K562 (cell line): ENCODE measurements at regions not wholly inside any gene's neighbourhood (a gene's known extent, or its start where the extent isn't known, plus 50 kb on each side); places are given as distances from the start of the nearest gene placed in this dataset.
"Not testable (repeated sequence)": the region's sequence is repeated elsewhere in the genome, so short reads cannot be mapped to it uniquely, and the experiment has no call there.

Experiments used
- ATAC-seq: fragments of 200-7000 bp; cut with Tn5 transposase; 3 replicates; pipeline ENCODE4 v1.9.1; 2020; ENCODE audit warnings: moderate library complexity
- BruUV-seq: library from RNA; stranded (reverse); fragments of 400-500 nt; replicated peaks from 2 replicates; lab custom pipeline; 2021; lab: Mats Ljungman, UMichigan
- CTCF ChIA-PET: fragments of 300-600 bp; formaldehyde crosslinking; extraction: SDS; loops from one replicate; lab custom pipeline; 2021; ENCODE audit warnings: low intra/inter-chr PET ratio; lab: Yijun Ruan, JAX
- POLR2A ChIA-PET: fragments of 300-600, 350-650 bp; sonication (Branson Sonifier 250); formaldehyde crosslinking; extraction: SDS; loops from one replicate; lab custom pipeline; 2021; ENCODE audit warnings: antibody characterized with exemption, inconsistent platforms; lab: Yijun Ruan, JAX
- DNase-seq, 4 experiments: peaks; one replicate each; pipeline versions ENCODE4 v3.0.0 to v3.0.0-alpha.2; 2011 to 2018; ENCODE audit warnings: low spot score in 3 of 4, mixed read lengths in 3 of 4; ENCODE audit errors: extremely low read depth in 1 of 4
- FAIRE-seq: peaks from 2 replicates; lab custom pipeline; 2011; peaks lifted over from hg19 to GRCh38; lab: Jason Lieb, UNC
- H2AFZ ChIP-seq: 2 replicates; pipeline ENCODE4 v1.6.0; 2011; ENCODE audit warnings: low read depth, low read length, control low read depth, inconsistent platforms
- H3K27ac ChIP-seq: fragments of 200-600 bp; 3 replicates; pipeline ENCODE4 v1.8.0; 2011; ENCODE audit warnings: low read depth, mild to moderate bottlenecking, control low read depth, inconsistent platforms, low read length, moderate library complexity, mixed read lengths; ENCODE audit errors: extremely low read depth
- H3K27me3 ChIP-seq, 2 experiments: fragments of 300-600 bp in 1 of 2; 2 replicates in 1 of 2; 3 replicates in 1 of 2; pipeline versions ENCODE4 v1.6.0 to v1.8.0; 2011; ENCODE audit warnings: inconsistent platforms in 2 of 2, low read length in 2 of 2, mild to moderate bottlenecking in 1 of 2, mixed read lengths in 1 of 2, moderate library complexity in 1 of 2; ENCODE audit not compliant: control insufficient read depth in 2 of 2, insufficient read depth in 2 of 2
- H3K36me3 ChIP-seq: fragments of 300-600 bp; 3 replicates; pipeline ENCODE4 v1.8.0; 2011; ENCODE audit warnings: mild to moderate bottlenecking, low read length, inconsistent platforms; ENCODE audit not compliant: control insufficient read depth, insufficient read depth
- H3K4me1 ChIP-seq, 2 experiments: fragments of 200-600 bp in 1 of 2; replicated peaks in 1 of 2; 2 replicates in 1 of 2; 3 replicates in 1 of 2; pipeline versions ENCODE4 v1.5.1 to v1.8.0; 2011; ENCODE audit warnings: inconsistent platforms in 2 of 2, low read length in 2 of 2, mild to moderate bottlenecking in 1 of 2, mixed read lengths in 1 of 2, moderate library complexity in 1 of 2; ENCODE audit not compliant: control insufficient read depth in 2 of 2, insufficient read depth in 2 of 2
- H3K4me2 ChIP-seq: 2 replicates; pipeline ENCODE4 v1.6.1; 2011; ENCODE audit warnings: low read length, control low read depth, inconsistent platforms, mixed read lengths; ENCODE audit not compliant: insufficient read depth
- H3K4me3 ChIP-seq: fragments of 200-600 bp; sonication (generic), shearing (Covaris generic); 2 replicates; pipeline ENCODE4 v1.5.1; 2016; ENCODE audit warnings: control low read depth, inconsistent platforms
- H3K79me2 ChIP-seq: fragments of 200-600 bp; 3 replicates; pipeline ENCODE4 v1.8.0; 2011; ENCODE audit warnings: low read length, inconsistent platforms; ENCODE audit not compliant: control insufficient read depth, insufficient read depth
- H3K9ac ChIP-seq, 2 experiments: 2 replicates each; pipeline versions ENCODE4 v1.6.0 to v1.6.1; 2011; ENCODE audit warnings: low read depth in 2 of 2, low read length in 2 of 2, control low read depth in 1 of 2, inconsistent platforms in 1 of 2, mild to moderate bottlenecking in 1 of 2, mixed read lengths in 1 of 2; ENCODE audit not compliant: insufficient read depth in 1 of 2
- H3K9me1 ChIP-seq: one replicate; pipeline ENCODE4 v1.6.0; 2011; ENCODE audit warnings: inconsistent platforms, mild to moderate bottlenecking, low read length, moderate library complexity; ENCODE audit not compliant: control insufficient read depth, insufficient read depth
- H3K9me3 ChIP-seq: replicated peaks from 2 replicates; pipeline ENCODE4 v1.5.1; 2011; ENCODE audit warnings: low read depth, low read length, inconsistent platforms; ENCODE audit not compliant: control insufficient read depth, insufficient read depth
- H4K20me1 ChIP-seq: replicated peaks from 2 replicates; pipeline ENCODE4 v1.6.1; 2011; ENCODE audit warnings: low read length, inconsistent platforms, mixed read lengths; ENCODE audit not compliant: control insufficient read depth, insufficient read depth
- CBFB ChIP-seq: sonication (generic); formaldehyde crosslinking; IDR thresholded peaks from 2 replicates; pipeline ENCODE4 v1.4.0; 2020; ENCODE audit warnings: mild to moderate bottlenecking, missing genetic modification reagents
- CBX3 ChIP-seq, 2 experiments: IDR thresholded peaks; 1 replicate in 1 of 2; 2 replicates in 1 of 2; pipeline ENCODE4 v1.6.1; 2012; ENCODE audit warnings: inconsistent platforms in 2 of 2, low read length in 2 of 2, borderline replicate concordance in 1 of 2, control low read depth in 1 of 2
- L3MBTL2 ChIP-seq: fragments of 450-650 bp; IDR thresholded peaks from 2 replicates; pipeline ENCODE4 v1.6.1; 2016; ENCODE audit warnings: mild to moderate bottlenecking, moderate library complexity
- RBM25 ChIP-seq: fragments of 200-400 bp; formaldehyde crosslinking; IDR thresholded peaks from 2 replicates; pipeline ENCODE4 v1.6.1; 2018; ENCODE audit warnings: low read length, low read depth, moderate library complexity; ENCODE audit not compliant: severe bottlenecking
- WGBS: fragments of 100-300 bp; shearing (Covaris generic); methylation state at CpG from one replicate; pipeline ENCODE4 v1.1.6; 2016; ENCODE audit warnings: low coverage, mixed read lengths; ENCODE audit not compliant: insufficient coverage; ENCODE audit errors: missing lambda C conversion rate; 5-methylcytosine and 5-hydroxymethylcytosine counted together
- in situ Hi-C: fragments of 300-500 bp; cut with MboI; formaldehyde crosslinking; loops from 4 replicates; pipeline ENCODE4 v1.15.0; 2018; ENCODE audit warnings: inconsistent platforms, mixed read lengths
- intact Hi-C: fragments of 100-400 bp; cut with micrococcal nuclease; formaldehyde crosslinking; loops from 2 replicates; pipeline ENCODE4 v1.14.2; 2022
- TF ChIP-seq, protein P1 (sequence below), 2 experiments: IDR thresholded peaks; 2 replicates each; pipeline ENCODE4 v1.6.1; 2011; ENCODE audit warnings: borderline replicate concordance in 1 of 2, control low read depth in 1 of 2, low read depth in 1 of 2, low read length in 1 of 2, mild to moderate bottlenecking in 1 of 2, mixed read lengths in 1 of 2, moderate library complexity in 1 of 2; ENCODE audit not compliant: insufficient read depth in 1 of 2, insufficient read length in 1 of 2, poor library complexity in 1 of 2, severe bottlenecking in 1 of 2; ENCODE audit errors: extremely low read depth in 1 of 2
- TF ChIP-seq, protein P2 (sequence below): sonication (generic); formaldehyde crosslinking; IDR thresholded peaks from 2 replicates; pipeline ENCODE4 v1.9.0; 2022; ENCODE audit warnings: mild to moderate bottlenecking, missing genetic modification reagents
- TF ChIP-seq, protein P3 (sequence below): fragments of 450-650 bp; IDR thresholded peaks from 2 replicates; pipeline ENCODE4 v1.6.1; 2016; ENCODE audit warnings: mild to moderate bottlenecking, moderate library complexity

DNA sequence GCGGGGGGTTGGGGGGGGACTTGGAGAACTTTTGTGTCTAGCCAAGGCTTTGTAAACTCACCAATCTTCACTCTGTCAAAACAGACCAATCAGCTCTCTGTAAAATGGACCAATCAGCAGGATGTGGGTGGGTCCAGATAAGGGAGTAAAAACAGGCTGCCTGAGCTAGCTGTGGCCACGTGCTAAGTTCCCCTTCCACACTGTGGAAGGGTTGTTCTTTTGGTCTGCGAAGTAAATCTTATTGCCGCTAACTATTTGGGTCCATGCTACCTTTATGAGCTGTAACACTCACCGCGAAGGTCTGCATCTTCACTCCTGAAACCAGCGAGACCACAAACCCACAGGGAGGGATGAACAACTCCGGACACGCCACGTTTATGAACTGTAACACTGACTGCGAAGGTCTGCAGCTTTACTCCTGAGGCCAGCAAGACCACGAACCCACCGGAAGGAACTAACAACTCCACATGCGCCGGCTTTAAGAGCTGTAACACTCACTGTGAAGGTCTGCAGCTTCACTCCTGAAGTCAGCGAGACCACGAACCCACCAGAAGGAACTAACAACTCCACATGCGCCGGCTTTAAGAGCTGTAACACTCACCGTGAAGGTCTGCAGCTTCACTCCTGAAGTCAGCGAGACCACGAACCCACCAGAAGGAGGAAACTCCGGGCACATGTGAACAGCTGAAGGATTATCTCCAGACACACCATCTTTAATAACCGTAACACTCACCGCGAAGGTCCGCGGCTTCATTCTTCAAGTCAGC lies 186.6 kb downstream of the ID4 start:
- H3K9me3 ChIP-seq, FAIRE-seq, H3K4me2 ChIP-seq, H3K9me1 ChIP-seq, H3K4me3 ChIP-seq, BruUV-seq, H3K4me1 ChIP-seq, H3K27ac ChIP-seq, in situ Hi-C loops, H3K9ac ChIP-seq, intact Hi-C loops, CTCF ChIA-PET, POLR2A ChIA-PET, H3K36me3 ChIP-seq, H4K20me1 ChIP-seq, H3K79me2 ChIP-seq, H3K27me3 ChIP-seq: not testable (repeated sequence)
- 50% methylated on average over 28 of the region's 28 CpGs for WGBS
- peak overlapping the region; percentile 57 for H2AFZ ChIP-seq
- ATAC-seq = peak; percentile 78
- peak in 2 of 4 experiments; percentile 22 to 37 for DNase-seq
- TF ChIP-seq CBFB (CRISPR knock-in tag) (0 out of 2 replicates have a peak, but pooled peaks have one; percentile 24), CBX3 (IDR thresholded peaks at IDR 0.05; ENCODE audit: borderline replicate concordance in 1 of 2, low read length in 2 of 2) (peak in 1 of 2 experiments; percentile 49; a peak in 1 of 3 replicates), L3MBTL2 (peak; percentile 96), RBM25 (peak; percentile 53)
- TF ChIP-seq, protein P1, sequence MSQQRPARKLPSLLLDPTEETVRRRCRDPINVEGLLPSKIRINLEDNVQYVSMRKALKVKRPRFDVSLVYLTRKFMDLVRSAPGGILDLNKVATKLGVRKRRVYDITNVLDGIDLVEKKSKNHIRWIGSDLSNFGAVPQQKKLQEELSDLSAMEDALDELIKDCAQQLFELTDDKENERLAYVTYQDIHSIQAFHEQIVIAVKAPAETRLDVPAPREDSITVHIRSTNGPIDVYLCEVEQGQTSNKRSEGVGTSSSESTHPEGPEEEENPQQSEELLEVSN (IDR thresholded peaks at IDR 0.05; ENCODE audit: borderline replicate concordance in 1 of 2, extremely low read depth in 1 of 2, insufficient read depth in 1 of 2, insufficient read length in 1 of 2, low read depth in 1 of 2, low read length in 1 of 2, poor library complexity in 1 of 2, severe bottlenecking in 1 of 2) = peak; percentile 62 to 77
- TF ChIP-seq, protein P2, sequence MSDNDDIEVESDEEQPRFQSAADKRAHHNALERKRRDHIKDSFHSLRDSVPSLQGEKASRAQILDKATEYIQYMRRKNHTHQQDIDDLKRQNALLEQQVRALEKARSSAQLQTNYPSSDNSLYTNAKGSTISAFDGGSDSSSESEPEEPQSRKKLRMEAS (CRISPR knock-in tag) = peak; percentile 59; the same call in 1 of the 2 replicates
- TF ChIP-seq, protein P3, sequence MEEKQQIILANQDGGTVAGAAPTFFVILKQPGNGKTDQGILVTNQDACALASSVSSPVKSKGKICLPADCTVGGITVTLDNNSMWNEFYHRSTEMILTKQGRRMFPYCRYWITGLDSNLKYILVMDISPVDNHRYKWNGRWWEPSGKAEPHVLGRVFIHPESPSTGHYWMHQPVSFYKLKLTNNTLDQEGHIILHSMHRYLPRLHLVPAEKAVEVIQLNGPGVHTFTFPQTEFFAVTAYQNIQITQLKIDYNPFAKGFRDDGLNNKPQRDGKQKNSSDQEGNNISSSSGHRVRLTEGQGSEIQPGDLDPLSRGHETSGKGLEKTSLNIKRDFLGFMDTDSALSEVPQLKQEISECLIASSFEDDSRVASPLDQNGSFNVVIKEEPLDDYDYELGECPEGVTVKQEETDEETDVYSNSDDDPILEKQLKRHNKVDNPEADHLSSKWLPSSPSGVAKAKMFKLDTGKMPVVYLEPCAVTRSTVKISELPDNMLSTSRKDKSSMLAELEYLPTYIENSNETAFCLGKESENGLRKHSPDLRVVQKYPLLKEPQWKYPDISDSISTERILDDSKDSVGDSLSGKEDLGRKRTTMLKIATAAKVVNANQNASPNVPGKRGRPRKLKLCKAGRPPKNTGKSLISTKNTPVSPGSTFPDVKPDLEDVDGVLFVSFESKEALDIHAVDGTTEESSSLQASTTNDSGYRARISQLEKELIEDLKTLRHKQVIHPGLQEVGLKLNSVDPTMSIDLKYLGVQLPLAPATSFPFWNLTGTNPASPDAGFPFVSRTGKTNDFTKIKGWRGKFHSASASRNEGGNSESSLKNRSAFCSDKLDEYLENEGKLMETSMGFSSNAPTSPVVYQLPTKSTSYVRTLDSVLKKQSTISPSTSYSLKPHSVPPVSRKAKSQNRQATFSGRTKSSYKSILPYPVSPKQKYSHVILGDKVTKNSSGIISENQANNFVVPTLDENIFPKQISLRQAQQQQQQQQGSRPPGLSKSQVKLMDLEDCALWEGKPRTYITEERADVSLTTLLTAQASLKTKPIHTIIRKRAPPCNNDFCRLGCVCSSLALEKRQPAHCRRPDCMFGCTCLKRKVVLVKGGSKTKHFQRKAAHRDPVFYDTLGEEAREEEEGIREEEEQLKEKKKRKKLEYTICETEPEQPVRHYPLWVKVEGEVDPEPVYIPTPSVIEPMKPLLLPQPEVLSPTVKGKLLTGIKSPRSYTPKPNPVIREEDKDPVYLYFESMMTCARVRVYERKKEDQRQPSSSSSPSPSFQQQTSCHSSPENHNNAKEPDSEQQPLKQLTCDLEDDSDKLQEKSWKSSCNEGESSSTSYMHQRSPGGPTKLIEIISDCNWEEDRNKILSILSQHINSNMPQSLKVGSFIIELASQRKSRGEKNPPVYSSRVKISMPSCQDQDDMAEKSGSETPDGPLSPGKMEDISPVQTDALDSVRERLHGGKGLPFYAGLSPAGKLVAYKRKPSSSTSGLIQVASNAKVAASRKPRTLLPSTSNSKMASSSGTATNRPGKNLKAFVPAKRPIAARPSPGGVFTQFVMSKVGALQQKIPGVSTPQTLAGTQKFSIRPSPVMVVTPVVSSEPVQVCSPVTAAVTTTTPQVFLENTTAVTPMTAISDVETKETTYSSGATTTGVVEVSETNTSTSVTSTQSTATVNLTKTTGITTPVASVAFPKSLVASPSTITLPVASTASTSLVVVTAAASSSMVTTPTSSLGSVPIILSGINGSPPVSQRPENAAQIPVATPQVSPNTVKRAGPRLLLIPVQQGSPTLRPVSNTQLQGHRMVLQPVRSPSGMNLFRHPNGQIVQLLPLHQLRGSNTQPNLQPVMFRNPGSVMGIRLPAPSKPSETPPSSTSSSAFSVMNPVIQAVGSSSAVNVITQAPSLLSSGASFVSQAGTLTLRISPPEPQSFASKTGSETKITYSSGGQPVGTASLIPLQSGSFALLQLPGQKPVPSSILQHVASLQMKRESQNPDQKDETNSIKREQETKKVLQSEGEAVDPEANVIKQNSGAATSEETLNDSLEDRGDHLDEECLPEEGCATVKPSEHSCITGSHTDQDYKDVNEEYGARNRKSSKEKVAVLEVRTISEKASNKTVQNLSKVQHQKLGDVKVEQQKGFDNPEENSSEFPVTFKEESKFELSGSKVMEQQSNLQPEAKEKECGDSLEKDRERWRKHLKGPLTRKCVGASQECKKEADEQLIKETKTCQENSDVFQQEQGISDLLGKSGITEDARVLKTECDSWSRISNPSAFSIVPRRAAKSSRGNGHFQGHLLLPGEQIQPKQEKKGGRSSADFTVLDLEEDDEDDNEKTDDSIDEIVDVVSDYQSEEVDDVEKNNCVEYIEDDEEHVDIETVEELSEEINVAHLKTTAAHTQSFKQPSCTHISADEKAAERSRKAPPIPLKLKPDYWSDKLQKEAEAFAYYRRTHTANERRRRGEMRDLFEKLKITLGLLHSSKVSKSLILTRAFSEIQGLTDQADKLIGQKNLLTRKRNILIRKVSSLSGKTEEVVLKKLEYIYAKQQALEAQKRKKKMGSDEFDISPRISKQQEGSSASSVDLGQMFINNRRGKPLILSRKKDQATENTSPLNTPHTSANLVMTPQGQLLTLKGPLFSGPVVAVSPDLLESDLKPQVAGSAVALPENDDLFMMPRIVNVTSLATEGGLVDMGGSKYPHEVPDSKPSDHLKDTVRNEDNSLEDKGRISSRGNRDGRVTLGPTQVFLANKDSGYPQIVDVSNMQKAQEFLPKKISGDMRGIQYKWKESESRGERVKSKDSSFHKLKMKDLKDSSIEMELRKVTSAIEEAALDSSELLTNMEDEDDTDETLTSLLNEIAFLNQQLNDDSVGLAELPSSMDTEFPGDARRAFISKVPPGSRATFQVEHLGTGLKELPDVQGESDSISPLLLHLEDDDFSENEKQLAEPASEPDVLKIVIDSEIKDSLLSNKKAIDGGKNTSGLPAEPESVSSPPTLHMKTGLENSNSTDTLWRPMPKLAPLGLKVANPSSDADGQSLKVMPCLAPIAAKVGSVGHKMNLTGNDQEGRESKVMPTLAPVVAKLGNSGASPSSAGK = peak; percentile 83
